HG03095 (cell line): ENCODE measurements at regions not wholly inside any gene's neighbourhood (a gene's known extent, or its start where the extent isn't known, plus 50 kb on each side); places are given as distances from the start of the nearest gene placed in this dataset.
"Not testable (repeated sequence)": the region's sequence is repeated elsewhere in the genome, so short reads cannot be mapped to it uniquely, and the experiment has no call there.

Source experiments
- ATAC-seq: cut with Tn5 transposase; IDR thresholded peaks from one replicate; pipeline ENCODE4 v1.9.1; 2021; ENCODE audit warnings: moderate library complexity; ENCODE audit not compliant: unreplicated experiment

DNA sequence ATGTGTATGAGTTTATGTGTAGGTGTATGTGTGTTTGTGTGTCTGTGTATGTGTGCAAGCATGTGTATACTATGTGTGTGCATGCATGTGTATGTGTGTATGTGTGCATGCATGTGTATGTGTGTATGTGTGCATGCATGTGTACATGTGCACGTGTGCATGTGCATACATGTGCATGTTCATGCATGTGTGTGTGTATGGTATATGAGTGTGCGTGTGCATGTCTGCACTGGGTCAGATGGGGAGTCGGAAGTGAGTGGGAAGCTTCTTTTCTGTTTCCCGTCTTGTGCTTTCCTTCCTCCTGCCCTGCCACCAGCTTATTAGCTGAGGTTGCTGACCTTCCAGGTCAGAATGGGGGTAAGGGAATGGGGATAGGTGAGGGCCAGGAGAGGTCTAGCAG is 174.7 kb downstream of the MAP2K4 start:
- no peak for ATAC-seq

DNA sequence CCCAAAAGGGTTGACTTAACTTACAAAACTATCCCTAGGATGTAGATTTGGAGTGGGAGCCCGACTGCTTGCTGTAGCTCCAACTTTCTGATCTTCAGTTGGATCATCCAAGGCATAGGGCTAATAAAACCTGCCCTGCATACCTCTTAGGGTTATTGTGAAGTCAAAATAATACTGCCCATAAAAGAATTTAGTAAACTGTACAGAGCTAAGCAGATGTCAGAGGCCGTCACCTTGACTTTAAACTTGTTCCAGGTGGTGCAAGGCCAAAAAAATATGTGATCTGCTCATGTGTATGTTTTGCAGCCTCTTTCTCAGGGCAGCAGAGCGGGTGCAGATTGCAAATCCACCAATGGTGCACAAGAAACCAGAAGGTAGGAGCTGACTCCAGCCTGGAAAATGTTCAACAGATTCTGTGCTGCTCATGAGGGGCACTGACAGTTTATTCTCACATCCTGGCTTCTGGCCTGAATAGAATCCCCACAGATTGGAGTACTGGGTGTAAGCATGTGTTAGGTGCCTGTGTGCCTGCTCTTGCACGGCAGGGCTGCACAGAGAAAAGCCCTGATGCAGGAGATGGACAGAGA is 180.7 kb downstream of the MAP2K4 start:
- no peak for ATAC-seq

GRCh38 chr17:12209632-12210191 is 189.0 kb downstream of the MAP2K4 start:
- no peak for ATAC-seq

DNA sequence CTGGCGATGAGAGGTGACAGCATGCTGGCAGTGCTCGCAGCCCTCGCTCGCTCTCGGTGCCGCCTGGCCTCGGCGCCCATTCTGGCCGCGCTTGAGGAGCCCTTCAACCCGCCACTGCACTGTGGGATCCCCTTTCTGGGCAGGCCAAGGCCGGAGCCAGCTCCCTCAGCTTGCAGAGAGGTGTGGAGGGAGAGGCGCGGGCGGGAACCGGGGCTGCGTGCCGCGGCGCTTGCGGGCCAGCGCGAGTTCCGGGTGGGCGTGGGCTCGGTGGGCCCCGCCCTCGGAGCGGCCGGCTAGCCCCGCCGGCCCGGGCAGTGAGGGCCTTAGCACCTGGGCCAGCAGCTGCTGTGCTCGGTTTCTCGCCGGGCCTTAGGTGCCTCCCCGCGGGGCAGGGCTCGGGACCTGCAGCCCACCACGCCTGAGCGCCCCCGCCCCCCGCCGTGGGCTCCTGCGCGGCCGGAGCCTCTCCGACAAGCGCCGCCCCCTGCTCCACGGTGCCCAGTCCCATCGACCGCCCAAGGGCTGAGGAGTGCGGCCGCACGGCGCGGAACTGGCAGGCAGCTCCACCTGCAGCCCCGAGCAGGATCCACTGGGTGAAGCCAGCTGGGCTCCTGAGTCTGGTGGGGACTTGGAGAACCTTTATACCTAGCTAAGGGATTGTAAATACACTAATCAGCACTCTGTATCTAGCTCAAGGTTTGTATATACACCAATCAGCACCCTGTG is 200.2 kb downstream of the MAP2K4 start:
- ATAC-seq, result not testable (repeated sequence)

- ATAC-seq, result no peak
These were observed 201.7 kb downstream of the MAP2K4 start for GRCh38 chr17:12222392-12222791.

DNA sequence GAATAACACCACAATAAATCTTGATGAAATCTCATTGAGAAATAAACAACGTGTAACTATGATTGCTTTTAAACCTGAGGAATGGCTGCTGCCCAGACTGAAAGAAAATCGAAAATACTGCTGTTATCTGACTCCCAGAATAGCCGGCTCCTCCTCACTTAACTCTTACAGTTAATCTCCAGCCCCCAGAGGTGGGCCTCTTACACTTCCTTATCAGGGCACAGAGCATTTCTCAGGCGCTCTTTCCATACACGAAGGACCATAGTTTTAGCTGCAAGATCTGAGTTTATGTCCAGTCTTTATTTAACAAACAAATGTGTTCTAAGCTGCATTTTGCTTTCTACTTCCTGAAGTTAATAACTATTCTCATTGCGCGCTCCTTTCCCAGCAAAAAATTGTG is 206.9 kb downstream of the MAP2K4 start:
- no peak for ATAC-seq

GRCh38 chr17:12229335-12229734 is 208.7 kb downstream of the MAP2K4 start:
- no peak for ATAC-seq

DNA sequence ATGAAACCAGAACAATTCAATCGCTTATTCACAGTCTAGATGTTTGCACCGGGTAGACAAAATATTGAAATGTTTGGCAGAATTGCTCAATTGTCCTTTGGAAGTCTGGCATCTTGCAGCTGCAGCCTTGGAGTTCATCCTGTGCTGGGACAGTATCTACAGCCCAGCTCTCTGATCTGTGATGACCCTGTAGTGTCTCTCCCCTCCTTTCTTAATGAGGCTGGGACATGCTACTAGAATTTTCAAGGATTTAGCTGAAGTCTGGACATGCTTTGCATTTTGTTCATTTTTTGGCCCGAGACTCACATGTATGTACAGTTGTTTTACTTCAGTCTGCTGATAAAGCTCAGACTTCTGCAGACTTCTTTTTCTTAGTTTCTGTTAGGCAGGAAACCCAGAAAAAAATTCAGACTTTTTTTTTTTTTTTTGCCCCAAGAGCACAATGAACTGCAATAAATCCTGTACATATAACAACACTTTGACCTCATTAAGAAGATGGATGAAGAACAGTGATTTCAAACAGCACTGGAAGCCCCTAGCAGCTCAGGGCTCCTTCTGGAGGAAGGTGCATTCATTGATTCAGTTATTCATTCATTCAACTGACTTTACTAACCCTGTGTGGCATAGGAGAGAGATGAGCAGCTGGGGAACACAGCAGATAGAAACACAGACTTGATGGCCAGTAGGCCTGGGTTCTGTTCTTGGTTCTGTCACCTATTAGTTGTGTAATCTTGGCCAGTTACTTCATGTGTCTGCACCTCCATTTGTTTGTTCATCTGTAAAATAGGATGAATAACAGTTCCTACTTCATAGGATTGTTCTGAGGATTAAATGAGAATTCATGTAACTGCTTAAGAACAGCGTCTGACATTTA is 210.0 kb downstream of the MAP2K4 start:
- no peak for ATAC-seq

- ATAC-seq, result no peak
These were observed 210.6 kb downstream of the MAP2K4 start for GRCh38 chr17:12231355-12231682.

GRCh38 chr17:12239021-12239420 is 218.3 kb downstream of the MAP2K4 start:
- not testable (repeated sequence) for ATAC-seq

- ATAC-seq, result no peak
These were observed 221.8 kb downstream of the MAP2K4 start for GRCh38 chr17:12242345-12242954.

- no peak for ATAC-seq
These were observed 227.1 kb downstream of the MAP2K4 start for GRCh38 chr17:12247761-12248160.

- peak; percentile 85 for ATAC-seq
These were observed 230.3 kb downstream of the MAP2K4 start for GRCh38 chr17:12250973-12251372.

DNA sequence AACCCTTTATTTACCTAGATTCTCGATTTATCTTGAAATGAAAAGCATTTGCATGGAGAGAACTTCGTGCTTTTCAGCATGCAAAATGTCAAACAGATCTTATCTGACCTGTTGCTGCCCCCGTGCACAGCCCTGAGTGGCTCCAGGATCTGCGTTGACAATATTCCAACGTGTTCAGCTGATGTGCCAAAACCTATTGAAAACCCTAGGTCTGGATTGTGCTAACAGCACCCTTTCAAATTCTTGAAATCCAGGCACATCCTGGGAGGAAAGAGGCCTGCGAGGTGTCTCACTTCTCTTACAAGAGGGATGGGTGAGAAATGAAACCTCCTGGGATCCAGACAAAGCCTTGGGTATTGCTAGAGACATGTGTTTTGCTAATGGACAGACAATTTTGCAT is 231.8 kb downstream of the MAP2K4 start:
- ATAC-seq, result no peak

DNA sequence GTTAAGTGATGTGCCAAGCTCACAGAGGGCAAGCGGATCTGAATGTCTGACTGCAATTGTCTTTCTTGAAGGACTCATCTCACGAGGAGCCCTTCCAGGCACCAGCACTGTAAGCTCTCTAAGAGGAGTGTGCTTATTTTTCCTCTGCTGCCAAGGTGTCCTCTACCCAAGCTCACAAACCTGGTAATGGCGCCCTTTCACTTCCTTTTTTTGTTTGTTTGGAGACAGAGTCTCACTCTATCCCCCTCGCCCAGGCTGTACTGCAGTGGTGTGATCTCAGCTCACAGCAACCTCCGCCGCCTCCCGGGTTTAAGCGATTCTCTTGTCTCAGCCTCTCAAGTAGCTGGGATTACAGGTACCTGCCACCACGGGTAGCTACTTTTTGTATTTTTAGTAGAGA is 233.8 kb downstream of the MAP2K4 start:
- ATAC-seq, result no peak

- ATAC-seq, result peak; percentile 52
These were observed 235.8 kb downstream of the MAP2K4 start for GRCh38 chr17:12256380-12256995.

DNA sequence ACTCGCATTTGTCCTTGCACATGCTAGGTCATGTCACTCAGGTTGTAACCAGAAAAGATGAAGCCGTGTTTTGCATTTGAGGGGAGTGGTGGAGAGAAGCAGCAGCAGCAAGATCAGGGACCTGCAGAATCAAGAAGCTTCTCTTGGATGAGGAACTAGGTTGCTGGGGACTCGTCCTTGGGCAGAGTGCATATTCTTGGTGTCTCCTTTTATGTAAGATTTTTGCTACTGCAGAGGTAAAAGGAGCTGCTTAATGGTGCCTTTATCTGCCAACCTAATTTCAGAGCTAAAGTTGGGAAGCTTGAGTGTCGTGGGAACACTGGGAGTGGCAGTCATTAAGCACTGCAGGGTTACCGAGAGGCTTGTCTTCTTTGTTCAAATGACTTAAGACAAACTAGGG is 236.5 kb downstream of the MAP2K4 start:
- ATAC-seq, result no peak

GRCh38 chr17:12261354-12261753 is 240.7 kb downstream of the MAP2K4 start:
- no peak for ATAC-seq

- ATAC-seq, result no peak
These were observed 249.1 kb downstream of the MAP2K4 start for GRCh38 chr17:12269751-12270150.

DNA sequence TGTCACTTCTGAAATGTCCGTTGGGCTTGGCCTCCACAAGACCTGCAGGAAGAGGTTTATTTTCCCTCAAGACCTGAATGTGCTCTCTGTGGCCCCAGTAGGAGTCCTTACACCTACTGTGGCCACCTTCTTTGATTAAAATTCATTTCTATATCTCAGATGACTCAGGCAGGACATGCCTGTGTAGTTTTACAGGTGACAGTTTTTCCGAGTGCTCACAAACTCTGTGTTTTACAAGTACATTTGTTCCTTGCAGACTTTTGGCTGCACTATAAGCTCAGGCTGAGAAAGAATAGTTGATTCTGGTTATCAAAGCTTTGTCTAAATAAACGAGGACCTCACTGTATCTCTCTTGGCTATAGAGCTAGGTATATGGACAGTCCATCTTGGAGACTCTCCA is 257.1 kb downstream of the MAP2K4 start:
- ATAC-seq, result no peak

DNA sequence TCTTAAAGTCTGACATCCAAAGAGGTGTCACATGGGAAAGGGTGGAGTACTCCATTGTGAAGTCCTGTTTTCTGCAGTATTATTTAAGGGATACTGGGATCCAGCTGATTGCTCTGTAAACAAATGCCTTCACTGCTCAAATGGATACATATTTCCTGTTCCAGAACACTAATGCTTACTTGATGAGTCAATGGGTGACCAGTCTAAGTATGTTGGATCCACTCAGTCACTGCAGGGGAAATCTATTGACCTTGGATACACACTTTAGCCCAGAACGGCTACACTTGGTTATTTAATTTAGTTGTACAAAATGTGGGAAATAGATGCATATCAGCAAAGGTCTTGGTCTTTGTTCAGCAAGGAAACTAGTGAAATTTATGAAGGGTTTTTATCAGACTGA is 261.4 kb downstream of the MAP2K4 start:
- no peak for ATAC-seq
